SW 1271 (cell line): ENCODE measurements at regions not wholly inside any gene's neighbourhood (a gene's known extent, or its start where the extent isn't known, plus 50 kb on each side); places are given as distances from the start of the nearest gene placed in this dataset.

Source experiments
- DNase-seq, 2 experiments: peaks; one replicate each; lab custom pipeline; 2025; lab: John Stamatoyannopoulos, UW

GRCh38 chr7:156180451-156181229 lies 368.4 kb upstream of the SHH start:
- no peak for DNase-seq

DNA sequence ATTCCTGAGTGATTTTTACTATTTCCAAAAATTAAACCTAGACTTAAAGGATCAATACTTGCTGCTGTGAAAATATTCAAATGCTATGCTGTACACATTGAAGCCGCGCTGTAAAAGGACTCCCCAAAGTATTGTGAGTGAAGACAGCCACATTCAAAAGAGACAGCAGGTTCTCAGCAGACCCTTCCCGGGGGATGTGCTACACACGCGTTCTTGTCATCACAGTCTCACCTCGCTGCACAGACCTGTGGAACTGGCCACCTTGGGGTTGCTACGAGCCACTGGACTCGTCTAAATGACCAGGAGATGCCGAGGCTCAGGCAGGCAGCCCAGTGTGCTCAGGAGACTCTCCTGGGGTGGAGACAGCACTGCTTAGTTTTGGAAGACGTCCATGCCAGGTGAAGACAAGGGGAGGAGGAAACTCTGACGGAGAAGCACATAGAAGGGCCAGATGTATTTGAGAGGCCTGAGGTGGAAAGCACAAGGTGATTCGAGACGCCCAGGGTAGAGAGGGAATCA lies 367.7 kb upstream of the SHH start:
- no peak for DNase-seq

- no peak for DNase-seq
These were observed 366.6 kb upstream of the SHH start for GRCh38 chr7:156178857-156179256.

GRCh38 chr7:156178214-156178613 lies 366.0 kb upstream of the SHH start:
- DNase-seq = no peak

DNA sequence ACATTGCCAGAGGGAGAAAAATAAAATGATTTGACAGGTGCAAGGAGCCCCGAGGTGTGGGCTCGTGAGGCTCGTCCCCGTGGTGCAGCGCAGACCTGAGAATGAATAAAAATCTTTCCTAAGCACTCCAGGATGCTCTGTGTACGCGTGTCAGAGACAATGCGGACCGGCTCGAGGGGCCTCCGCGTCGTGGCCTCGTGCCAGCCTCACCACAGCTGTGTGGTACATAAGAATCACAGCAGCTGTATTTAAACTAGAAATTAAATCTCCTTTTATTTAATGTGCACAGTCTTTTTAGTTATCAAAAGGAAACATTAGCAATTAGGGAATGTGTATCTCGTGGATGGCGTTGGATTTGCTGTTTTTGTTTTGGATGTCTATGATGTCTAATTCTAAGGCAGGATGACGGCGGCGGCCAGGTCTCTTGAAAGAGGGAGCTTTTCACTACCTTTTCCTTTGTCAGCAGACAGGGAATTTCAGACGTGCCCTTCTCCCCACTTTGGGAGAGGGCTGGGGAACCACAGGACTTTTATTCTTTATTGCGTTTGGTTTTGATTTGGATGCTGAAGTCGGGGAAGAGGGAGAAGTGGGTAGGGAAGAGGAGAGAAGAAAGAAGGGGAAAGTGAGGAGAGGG lies 365.3 kb upstream of the SHH start:
- DNase-seq = no peak

DNA sequence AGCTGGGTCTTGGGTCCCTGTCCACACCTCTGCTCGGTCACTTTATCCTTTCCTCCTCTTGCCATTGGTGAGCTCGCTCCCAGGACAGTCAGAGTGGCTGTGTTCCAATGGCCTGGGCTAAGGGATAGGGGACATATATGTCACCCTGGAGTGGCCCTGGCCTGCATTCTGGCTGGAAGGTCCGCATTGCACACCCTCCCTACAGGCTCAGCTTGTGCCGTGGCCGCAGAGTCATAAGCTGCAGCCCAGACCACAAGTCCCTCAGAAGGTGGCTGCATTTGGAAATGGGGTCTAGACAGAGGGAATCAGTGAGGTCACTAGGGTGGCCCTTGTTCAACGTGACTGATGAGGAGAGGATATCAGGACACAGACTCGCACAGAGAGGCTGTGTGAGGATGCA lies 363.8 kb upstream of the SHH start:
- DNase-seq = no peak

GRCh38 chr7:156175003-156175402 lies 362.7 kb upstream of the SHH start:
- no peak for DNase-seq

GRCh38 chr7:156174428-156174827 lies 362.2 kb upstream of the SHH start:
- no peak for DNase-seq

DNA sequence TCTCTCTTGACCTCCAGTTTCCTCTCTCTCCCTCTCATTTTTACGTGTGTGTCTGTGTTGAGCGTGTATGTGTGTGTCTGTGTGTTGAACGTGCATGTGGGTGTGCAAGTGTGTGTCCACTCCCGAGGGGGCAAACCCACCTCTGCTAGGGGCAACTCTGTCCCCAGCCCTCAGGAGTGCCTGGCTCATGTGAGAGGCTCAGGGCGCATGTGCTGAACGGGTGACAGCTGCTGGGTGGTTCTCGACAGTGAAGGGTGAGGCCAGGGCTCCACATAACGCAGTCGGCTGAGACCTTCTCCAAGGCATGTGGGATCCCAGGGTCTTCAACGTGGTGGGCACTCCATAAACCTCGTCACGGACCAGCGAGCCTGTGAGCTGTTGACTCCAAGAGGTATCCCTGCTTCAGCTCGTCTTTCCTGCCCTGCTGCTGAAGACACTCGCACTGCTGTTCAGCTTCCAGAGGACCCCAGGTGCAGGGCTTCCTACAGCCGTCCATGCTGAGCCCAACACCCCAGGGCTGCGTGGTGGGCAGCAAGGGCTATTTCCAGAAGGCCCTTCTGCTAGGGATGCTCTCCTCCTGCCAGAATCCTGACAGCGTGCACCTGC lies 361.6 kb upstream of the SHH start:
- no peak for DNase-seq

DNA sequence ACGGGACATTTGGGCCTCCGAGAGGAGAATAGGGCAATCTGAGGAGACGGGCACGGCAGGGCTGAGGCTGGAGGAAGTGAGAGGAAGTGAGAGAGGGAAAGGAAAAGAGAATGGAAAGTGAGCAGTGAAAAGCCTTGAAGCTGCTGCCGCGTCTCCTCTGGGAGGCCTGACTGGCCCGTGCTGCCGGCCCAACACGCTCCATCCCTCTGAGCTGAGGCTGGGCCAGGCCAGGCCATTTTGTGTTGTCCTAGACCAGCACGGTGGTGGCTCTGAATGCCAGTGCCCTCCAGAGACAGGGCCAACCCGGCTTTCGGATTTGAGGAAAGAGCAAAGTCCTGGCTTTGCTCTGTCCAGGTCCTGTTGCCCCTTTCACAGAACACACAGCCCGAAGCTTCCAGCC lies 361.1 kb upstream of the SHH start:
- DNase-seq = no peak

DNA sequence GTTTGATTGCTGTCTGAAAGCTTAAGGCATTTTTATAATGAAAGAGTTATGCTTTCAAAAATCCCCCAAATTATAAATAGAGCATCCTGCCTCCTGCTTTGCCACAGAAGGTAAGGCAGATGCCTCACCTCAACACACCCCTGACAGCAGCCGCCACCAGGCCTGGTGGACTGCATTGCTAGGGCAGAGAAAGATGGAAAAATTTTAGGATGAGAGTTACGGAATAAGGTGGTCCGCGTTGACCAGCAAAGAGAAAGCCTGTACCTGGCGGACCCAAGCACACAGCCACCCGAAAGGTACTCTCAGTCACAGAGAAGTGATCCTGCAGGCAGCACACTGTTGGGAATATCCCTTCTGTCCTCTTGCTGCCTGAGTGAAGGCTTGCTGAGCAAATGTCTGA lies 360.4 kb upstream of the SHH start:
- DNase-seq = no peak

DNA sequence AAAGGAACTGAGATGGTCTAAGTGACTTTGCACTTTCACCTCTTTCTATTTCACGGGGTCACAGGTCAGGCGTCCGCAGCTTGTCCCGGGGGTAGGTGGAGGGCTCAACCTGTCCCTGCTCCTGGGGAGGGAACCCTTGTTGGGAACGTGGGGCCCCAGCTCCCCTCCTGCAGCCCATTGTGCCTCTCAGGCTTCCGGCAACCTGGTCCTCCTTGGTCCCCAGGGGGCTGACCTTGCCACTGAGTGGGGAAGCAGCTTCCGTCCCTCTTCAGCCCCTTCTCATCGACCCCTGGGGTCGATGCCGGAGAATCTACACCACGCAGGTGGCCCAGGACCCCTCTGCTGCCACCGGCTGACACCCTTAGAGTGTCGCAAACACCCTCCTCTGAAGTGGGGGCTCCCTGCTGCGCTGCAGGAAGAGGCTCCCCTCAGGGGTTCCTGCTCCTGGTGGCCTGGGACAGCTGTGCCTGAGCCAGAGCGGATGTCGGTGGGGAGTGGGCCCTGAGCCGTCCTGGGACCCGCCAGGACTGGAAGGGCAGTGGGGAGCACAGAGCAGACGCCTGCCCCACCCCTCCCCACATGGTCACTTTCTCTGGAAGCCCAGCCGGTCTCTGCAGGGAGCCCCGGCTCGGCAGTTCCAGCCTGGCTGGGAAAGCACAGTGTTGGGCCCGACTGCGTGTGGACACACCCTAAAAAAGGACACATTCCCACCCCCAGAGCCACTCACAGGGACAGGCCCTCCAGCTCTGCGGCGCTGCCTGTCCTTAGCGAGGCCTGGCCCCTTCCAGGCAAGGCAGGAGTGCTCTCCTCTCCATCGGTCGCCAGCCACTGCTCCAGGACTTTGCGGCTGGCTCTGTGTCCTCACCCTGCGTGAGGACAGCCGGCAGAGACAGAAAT lies 357.5 kb upstream of the SHH start:
- no peak for DNase-seq

- no peak for DNase-seq
These were observed 356.2 kb upstream of the SHH start for GRCh38 chr7:156168434-156168833.

DNA sequence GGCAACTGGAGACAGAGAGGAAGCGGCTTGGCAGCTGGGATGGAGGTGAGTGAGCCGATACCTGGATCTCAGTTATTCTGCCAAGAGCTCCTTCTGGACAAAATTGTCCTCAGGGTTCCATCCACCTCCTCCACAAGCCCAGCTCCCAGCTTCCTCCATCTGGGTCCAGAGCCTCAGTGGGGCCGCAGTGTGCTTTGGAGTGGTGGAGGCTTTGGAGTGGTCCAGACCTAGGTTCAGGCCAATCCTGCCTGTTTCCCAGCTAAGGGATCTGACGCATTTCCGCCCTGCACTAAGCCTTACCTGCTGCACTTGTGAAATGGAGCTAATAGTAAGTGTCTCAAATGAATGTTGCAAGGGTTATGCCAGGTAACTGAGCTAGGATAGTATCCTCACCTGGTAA lies 355.7 kb upstream of the SHH start:
- no peak for DNase-seq

- no peak for DNase-seq
These were observed 355.1 kb upstream of the SHH start for GRCh38 chr7:156167417-156167807.

- DNase-seq = no peak
These were observed 354.6 kb upstream of the SHH start for GRCh38 chr7:156166692-156167416.

DNA sequence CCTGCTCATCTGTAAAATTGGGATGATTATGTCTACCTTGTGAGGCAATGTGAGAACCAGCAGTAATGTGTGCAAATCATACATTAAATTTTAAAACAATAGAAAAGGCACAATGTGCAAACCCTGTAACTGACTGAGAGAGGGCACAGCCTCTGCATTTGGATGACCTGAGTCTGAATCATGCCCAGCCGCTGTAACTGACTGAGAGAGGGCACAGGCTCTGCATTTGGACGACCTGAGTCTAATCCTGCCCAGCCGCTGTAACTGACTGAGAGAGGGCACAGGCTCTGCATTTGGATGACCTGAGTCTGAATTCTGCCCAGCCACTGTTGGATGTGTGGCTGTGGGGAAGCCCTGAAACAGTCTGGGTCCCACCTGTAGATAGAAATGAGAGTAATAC lies 351.5 kb upstream of the SHH start:
- no peak for DNase-seq

- DNase-seq = no peak
These were observed 350.2 kb upstream of the SHH start for GRCh38 chr7:156162451-156162850.

GRCh38 chr7:156160811-156161210 lies 348.5 kb upstream of the SHH start:
- no peak for DNase-seq

DNA sequence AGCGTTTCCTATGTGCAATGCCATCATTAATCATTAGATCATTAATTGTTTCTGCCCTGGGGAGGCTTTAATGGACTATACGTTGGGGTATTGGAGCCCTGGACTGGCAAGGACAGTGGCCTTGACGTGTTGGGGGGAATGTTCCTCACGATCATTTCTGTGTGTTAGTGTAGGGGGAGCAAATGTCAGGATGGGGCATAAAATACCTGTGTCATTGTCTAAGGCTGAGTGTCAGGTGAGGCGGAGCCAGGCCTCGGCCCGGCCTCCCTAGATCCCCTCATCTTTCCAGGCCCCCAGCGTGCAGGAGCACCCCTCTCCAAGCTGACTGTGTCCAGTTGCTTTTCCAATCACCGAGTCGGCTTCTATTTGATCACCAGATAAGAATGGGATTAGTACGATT lies 346.4 kb upstream of the SHH start:
- no peak for DNase-seq

- no peak for DNase-seq
These were observed 345.9 kb upstream of the SHH start for GRCh38 chr7:156158213-156158612.
